Parathyroid adenoma (tissue), 2 donors: ENCODE measurements at regions not wholly inside any gene's neighbourhood (a gene's known extent, or its start where the extent isn't known, plus 50 kb on each side); places are given as distances from the start of the nearest gene placed in this dataset.

ENCODE experiments used
- H2AFZ ChIP-seq: fragments of 300-600 bp; sonication (generic); one replicate; pipeline ENCODE4 v1.7.0; 2017; ENCODE audit warnings: antibody characterized with exemption, mild to moderate bottlenecking
- H3K27ac ChIP-seq: fragments of 300-600 bp; sonication (generic); one replicate; pipeline ENCODE4 v1.7.0; 2017
- H3K27me3 ChIP-seq: fragments of 300-600 bp; sonication (generic); one replicate; pipeline ENCODE4 v1.7.0; 2017; ENCODE audit warnings: low read length; ENCODE audit not compliant: control insufficient read depth, insufficient read depth
- H3K36me3 ChIP-seq: fragments of 300-600 bp; sonication (generic); one replicate; pipeline ENCODE4 v1.7.0; 2017; ENCODE audit warnings: low read length; ENCODE audit not compliant: control insufficient read depth, insufficient read depth
- H3K4me1 ChIP-seq: fragments of 300-600 bp; sonication (generic); one replicate; pipeline ENCODE4 v1.7.0; 2017; ENCODE audit warnings: control low read depth
- H3K4me2 ChIP-seq: fragments of 300-600 bp; sonication (generic); one replicate; pipeline ENCODE4 v1.7.0; 2017; ENCODE audit warnings: low read length
- H3K4me3 ChIP-seq: fragments of 300-600 bp; sonication (generic); one replicate; pipeline ENCODE4 v1.7.0; 2017; ENCODE audit warnings: low read depth, low read length
- H3K79me2 ChIP-seq: fragments of 300-600 bp; sonication (generic); one replicate; pipeline ENCODE4 v1.7.0; 2017; ENCODE audit warnings: control low read depth
- H3K9ac ChIP-seq: fragments of 300-600 bp; sonication (generic); one replicate; pipeline ENCODE4 v1.7.0; 2017; ENCODE audit warnings: mild to moderate bottlenecking
- H3K9me3 ChIP-seq: fragments of 300-600 bp; sonication (generic); one replicate; pipeline ENCODE4 v1.7.0; 2017; ENCODE audit warnings: low read length; ENCODE audit not compliant: control insufficient read depth
- CTCF ChIP-seq: fragments of 300-600 bp; sonication (generic); IDR thresholded peaks from one replicate; pipeline ENCODE4 v1.7.0; 2017; ENCODE audit warnings: antibody characterized with exemption, mild to moderate bottlenecking
- donor health status: primary hyperparathyroidism.

- Histone ChIP-seq H3K9me3 (no peaks in the 10 kb centered on the region), H2AFZ (no peak overlapping the region), H3K4me1 (no peaks in the 10 kb centered on the region), H3K79me2 (no peaks in the 10 kb centered on the region), H3K9ac (no peak overlapping the region), H3K27ac (no peak overlapping the region), H3K27me3 (no peaks in the 10 kb centered on the region), H3K36me3 (no peaks in the 10 kb centered on the region), H3K4me3 (no peak overlapping the region), H3K4me2 (no peak overlapping the region)
- no peak for TF ChIP-seq CTCF
Observed at GRCh38 chr14:86513564-86513963, 983.6 kb downstream of the FLRT2 start.

GRCh38 chr14:86513056-86513455, 983.1 kb downstream of the FLRT2 start:
- Histone ChIP-seq H3K27me3 (no peaks in the 10 kb centered on the region), H2AFZ (no peak overlapping the region), H3K27ac (no peak overlapping the region), H3K9ac (no peak overlapping the region), H3K4me3 (no peak overlapping the region), H3K4me2 (no peak overlapping the region), H3K79me2 (no peaks in the 10 kb centered on the region), H3K4me1 (no peaks in the 10 kb centered on the region), H3K36me3 (no peaks in the 10 kb centered on the region), H3K9me3 (no peaks in the 10 kb centered on the region)
- no peak for TF ChIP-seq CTCF

GRCh38 chr14:86510491-86510890, 980.5 kb downstream of the FLRT2 start:
- no peaks in the 10 kb centered on the region for H3K4me1 ChIP-seq
- H3K9ac ChIP-seq = no peak overlapping the region
- H3K4me2 ChIP-seq = no peak overlapping the region
- no peak overlapping the region for H3K4me3 ChIP-seq
- H3K9me3 ChIP-seq = no peaks in the 10 kb centered on the region
- no peak for TF ChIP-seq CTCF
- H3K27ac ChIP-seq = no peak overlapping the region
- no peaks in the 10 kb centered on the region for H3K36me3 ChIP-seq
- no peak overlapping the region for H2AFZ ChIP-seq
- H3K79me2 ChIP-seq = no peaks in the 10 kb centered on the region
- H3K27me3 ChIP-seq = no peaks in the 10 kb centered on the region

- Histone ChIP-seq H3K79me2 (no peaks in the 10 kb centered on the region), H3K27ac (no peak overlapping the region), H3K4me1 (no peaks in the 10 kb centered on the region), H3K4me3 (no peak overlapping the region), H3K9ac (no peak overlapping the region), H3K36me3 (no peaks in the 10 kb centered on the region), H3K27me3 (no peaks in the 10 kb centered on the region), H2AFZ (no peak overlapping the region), H3K9me3 (no peaks in the 10 kb centered on the region), H3K4me2 (no peak overlapping the region)
- TF ChIP-seq CTCF = no peak
Observed at GRCh38 chr14:86505808-86506207, 975.9 kb downstream of the FLRT2 start.

GRCh38 chr14:86501611-86502010, 971.7 kb downstream of the FLRT2 start:
- Histone ChIP-seq H3K4me2 (no peak overlapping the region), H3K27ac (no peak overlapping the region), H3K4me3 (no peak overlapping the region), H3K9me3 (no peaks in the 10 kb centered on the region), H3K27me3 (no peaks in the 10 kb centered on the region), H3K9ac (no peak overlapping the region), H3K4me1 (no peaks in the 10 kb centered on the region), H3K36me3 (no peaks in the 10 kb centered on the region), H2AFZ (no peak overlapping the region), H3K79me2 (no peaks in the 10 kb centered on the region)
- TF ChIP-seq CTCF = no peak
